HG03378 (cell line): ENCODE measurements at regions not wholly inside any gene's neighbourhood (a gene's known extent, or its start where the extent isn't known, plus 50 kb on each side); places are given as distances from the start of the nearest gene placed in this dataset.

Source experiments
- ATAC-seq: cut with Tn5 transposase; IDR thresholded peaks from one replicate; pipeline ENCODE4 v1.9.1; 2021; ENCODE audit warnings: mild to moderate bottlenecking, moderate library complexity; ENCODE audit not compliant: unreplicated experiment

GRCh38 chr22:47944941-47945340 lies 1182.5 kb downstream of the TBC1D22A start:
- ATAC-seq, result no peak

GRCh38 chr22:47943729-47944700 lies 1181.6 kb downstream of the TBC1D22A start:
- no peak for ATAC-seq

- ATAC-seq, result no peak
Measured at GRCh38 chr22:47940211-47940610, 1177.8 kb downstream of the TBC1D22A start.

- ATAC-seq, result no peak
Measured at GRCh38 chr22:47933891-47934290, 1171.4 kb downstream of the TBC1D22A start.

GRCh38 chr22:47933226-47933625 lies 1170.8 kb downstream of the TBC1D22A start:
- ATAC-seq, result no peak

- ATAC-seq, result no peak
Measured at GRCh38 chr22:47929646-47930185, 1167.3 kb downstream of the TBC1D22A start.

GRCh38 chr22:47929073-47929472 lies 1166.6 kb downstream of the TBC1D22A start:
- ATAC-seq, result no peak

GRCh38 chr22:47928631-47929030 lies 1166.2 kb downstream of the TBC1D22A start:
- no peak for ATAC-seq

- no peak for ATAC-seq
Measured at GRCh38 chr22:47927648-47928210, 1165.3 kb downstream of the TBC1D22A start.

GRCh38 chr22:47923011-47923427 lies 1160.6 kb downstream of the TBC1D22A start:
- no peak for ATAC-seq

- no peak for ATAC-seq
Measured at GRCh38 chr22:47921906-47922305, 1159.5 kb downstream of the TBC1D22A start.

- no peak for ATAC-seq
Measured at GRCh38 chr22:47920380-47920959, 1158.0 kb downstream of the TBC1D22A start.

- no peak for ATAC-seq
Measured at GRCh38 chr22:47919893-47920292, 1157.4 kb downstream of the TBC1D22A start.

- ATAC-seq, result no peak
Measured at GRCh38 chr22:47919001-47919441, 1156.6 kb downstream of the TBC1D22A start.

GRCh38 chr22:47918276-47918921 lies 1155.9 kb downstream of the TBC1D22A start:
- ATAC-seq, result no peak

GRCh38 chr22:47914481-47915097 lies 1152.1 kb downstream of the TBC1D22A start:
- no peak for ATAC-seq

- no peak for ATAC-seq
Measured at GRCh38 chr22:47902646-47903180, 1140.3 kb downstream of the TBC1D22A start.

GRCh38 chr22:47901911-47902310 lies 1139.5 kb downstream of the TBC1D22A start:
- no peak for ATAC-seq

- ATAC-seq, result no peak
Measured at GRCh38 chr22:47899894-47900293, 1137.4 kb downstream of the TBC1D22A start.

- no peak for ATAC-seq
Measured at GRCh38 chr22:47898946-47899345, 1136.5 kb downstream of the TBC1D22A start.
